Loucy (cell line): ENCODE measurements at regions not wholly inside any gene's neighbourhood (a gene's known extent, or its start where the extent isn't known, plus 50 kb on each side); places are given as distances from the start of the nearest gene placed in this dataset.

Source experiments
- CTCF ChIP-seq: fragments of 200-600 bp; sonication (generic); conservative IDR thresholded peaks from 2 replicates; pipeline ENCODE4 v1.5.1; 2014; ENCODE audit warnings: mild to moderate bottlenecking, antibody characterized with exemption, low read length
- EZH2phosphoT487 ChIP-seq: fragments of 200-600 bp; IDR thresholded peaks from 2 replicates; pipeline ENCODE4 v1.6.1; 2018; ENCODE audit warnings: antibody characterized with exemption, mild to moderate bottlenecking, moderate library complexity, borderline replicate concordance

- TF ChIP-seq CTCF (no peak), EZH2phosphoT487 (no peak)
Measured at GRCh38 chr5:68823301-68823700, 270.5 kb upstream of the SLC30A5 start.
